DLD1 (cell line): ENCODE measurements at regions not wholly inside any gene's neighbourhood (a gene's known extent, or its start where the extent isn't known, plus 50 kb on each side); places are given as distances from the start of the nearest gene placed in this dataset.
"Not testable (repeated sequence)": the region's sequence is repeated elsewhere in the genome, so short reads cannot be mapped to it uniquely, and the experiment has no call there.

Experiments used
- in situ Hi-C: cut with HindIII; loops from 2 replicates; pipeline ENCODE4 v1.10.0; 2017; ENCODE audit warnings: low sequenced_read_pairs

- in situ Hi-C loops = no loop called here
These were observed 337.1 kb upstream of the MAN1A1 start for GRCh38 chr6:119686644-119687043.

- in situ Hi-C loops = no loop called here
These were observed 336.7 kb upstream of the MAN1A1 start for GRCh38 chr6:119686240-119686639.

GRCh38 chr6:119683671-119684070, 334.1 kb upstream of the MAN1A1 start:
- in situ Hi-C loops = no loop called here

- in situ Hi-C loops = no loop called here
These were observed 333.5 kb upstream of the MAN1A1 start for GRCh38 chr6:119683031-119683430.

GRCh38 chr6:119678961-119679360, 329.4 kb upstream of the MAN1A1 start:
- in situ Hi-C loops = no loop called here

- in situ Hi-C loops = no loop called here
These were observed 327.8 kb upstream of the MAN1A1 start for GRCh38 chr6:119677384-119677783.

GRCh38 chr6:119676961-119677360, 327.4 kb upstream of the MAN1A1 start:
- in situ Hi-C loops = no loop called here

GRCh38 chr6:119676230-119676629, 326.7 kb upstream of the MAN1A1 start:
- in situ Hi-C loops = no loop called here

GRCh38 chr6:119673741-119674140, 324.2 kb upstream of the MAN1A1 start:
- in situ Hi-C loops = no loop called here

- in situ Hi-C loops = no loop called here
These were observed 323.2 kb upstream of the MAN1A1 start for GRCh38 chr6:119672725-119673124.

- in situ Hi-C loops = no loop called here
These were observed 321.5 kb upstream of the MAN1A1 start for GRCh38 chr6:119671105-119671504.

GRCh38 chr6:119669221-119669620, 319.7 kb upstream of the MAN1A1 start:
- in situ Hi-C loops = no loop called here

- in situ Hi-C loops = not testable (repeated sequence)
These were observed 315.9 kb upstream of the MAN1A1 start for GRCh38 chr6:119665432-119665831.

GRCh38 chr6:119661628-119662027, 312.1 kb upstream of the MAN1A1 start:
- in situ Hi-C loops = no loop called here

GRCh38 chr6:119661078-119661477, 311.5 kb upstream of the MAN1A1 start:
- in situ Hi-C loops = no loop called here

GRCh38 chr6:119658917-119659316, 309.4 kb upstream of the MAN1A1 start:
- in situ Hi-C loops = no loop called here

GRCh38 chr6:119655124-119655523, 305.6 kb upstream of the MAN1A1 start:
- in situ Hi-C loops = no loop called here

GRCh38 chr6:119653329-119653728, 303.8 kb upstream of the MAN1A1 start:
- in situ Hi-C loops = no loop called here

GRCh38 chr6:119649531-119649930, 300.0 kb upstream of the MAN1A1 start:
- in situ Hi-C loops = no loop called here

GRCh38 chr6:119647309-119647708, 297.7 kb upstream of the MAN1A1 start:
- in situ Hi-C loops = no loop called here

- in situ Hi-C loops = no loop called here
These were observed 294.3 kb upstream of the MAN1A1 start for GRCh38 chr6:119643876-119644275.

GRCh38 chr6:119637768-119638167, 288.2 kb upstream of the MAN1A1 start:
- in situ Hi-C loops = no loop called here

- in situ Hi-C loops = no loop called here
These were observed 286.5 kb upstream of the MAN1A1 start for GRCh38 chr6:119636060-119636459.

- in situ Hi-C loops = no loop called here
These were observed 283.9 kb upstream of the MAN1A1 start for GRCh38 chr6:119633461-119633860.
